OCI-LY3 (cell line): ENCODE measurements at regions not wholly inside any gene's neighbourhood (a gene's known extent, or its start where the extent isn't known, plus 50 kb on each side); places are given as distances from the start of the nearest gene placed in this dataset.

ENCODE experiments used
- CTCF ChIP-seq: fragments of 200-600, 300-600 bp; sonication (generic); IDR thresholded peaks from 2 replicates; pipeline ENCODE4 v1.5.1; 2014; ENCODE audit warnings: antibody characterized with exemption, low read length, low read depth
- EZH2phosphoT487 ChIP-seq: fragments of 200-600 bp; shearing (Covaris generic); IDR thresholded peaks from 2 replicates; pipeline ENCODE4 v1.6.1; 2018; ENCODE audit warnings: antibody characterized with exemption, mixed run types, low read depth

GRCh38 chr3:23129817-23130216, 73.3 kb upstream of the UBE2E2 start:
- TF ChIP-seq EZH2phosphoT487 = no peak
- no peak for TF ChIP-seq CTCF
